ENCODE measurements at regions not wholly inside any gene's neighbourhood (a gene's known extent, or its start where the extent isn't known, plus 50 kb on each side); places are given as distances from the start of the nearest gene placed in this dataset.

DNA sequence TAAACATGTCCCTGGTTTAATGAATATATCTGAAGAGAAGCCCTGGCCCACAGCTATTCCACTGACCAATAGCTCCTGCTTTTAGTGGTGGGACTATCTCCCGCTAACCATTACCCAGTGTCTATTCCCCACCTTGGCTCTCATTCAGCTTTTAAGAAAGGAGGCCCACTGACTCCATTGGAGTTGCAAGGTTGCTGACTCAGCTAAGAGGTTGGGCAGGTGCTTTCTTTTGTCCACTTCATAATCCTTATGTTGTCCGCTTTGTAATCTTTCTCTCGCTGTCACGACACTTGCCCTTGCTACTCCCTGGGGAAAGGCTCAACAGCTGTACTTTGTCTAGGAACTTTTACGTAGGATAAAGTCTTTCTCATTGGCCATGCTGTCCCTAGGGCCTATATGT is 453.4 kb upstream of the CCDC196 start:
- TF ChIP-seq GATA1 (IDR thresholded peaks at IDR 0.05; ENCODE audit: low read depth, low read length) (no peak), POLR2A (IDR thresholded peaks at IDR 0.05; ENCODE audit: low read length) (no peak)
- DNase-seq, result no peak

DNA sequence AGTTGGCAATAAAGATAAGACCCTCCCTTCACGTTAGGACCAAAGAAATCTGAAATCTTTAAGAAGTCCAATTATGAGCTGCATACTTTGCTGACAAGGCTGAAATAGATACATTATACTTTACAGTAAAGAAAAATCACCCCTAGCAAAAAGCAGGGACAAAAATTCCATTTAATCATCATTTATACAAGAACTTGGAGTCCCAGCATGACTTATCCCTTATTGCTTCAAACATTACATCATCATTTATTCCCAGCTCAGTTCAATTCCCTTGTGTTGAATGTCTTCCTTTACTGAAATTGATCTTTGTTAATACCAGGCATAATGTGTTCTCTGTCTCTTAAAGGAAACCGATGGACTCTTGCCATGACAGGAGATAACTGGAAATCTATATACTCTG is 449.6 kb upstream of the CCDC196 start:
- DNase-seq, result no peak
- no peak for TF ChIP-seq GATA1 (IDR thresholded peaks at IDR 0.05; ENCODE audit: low read depth, low read length)

DNA sequence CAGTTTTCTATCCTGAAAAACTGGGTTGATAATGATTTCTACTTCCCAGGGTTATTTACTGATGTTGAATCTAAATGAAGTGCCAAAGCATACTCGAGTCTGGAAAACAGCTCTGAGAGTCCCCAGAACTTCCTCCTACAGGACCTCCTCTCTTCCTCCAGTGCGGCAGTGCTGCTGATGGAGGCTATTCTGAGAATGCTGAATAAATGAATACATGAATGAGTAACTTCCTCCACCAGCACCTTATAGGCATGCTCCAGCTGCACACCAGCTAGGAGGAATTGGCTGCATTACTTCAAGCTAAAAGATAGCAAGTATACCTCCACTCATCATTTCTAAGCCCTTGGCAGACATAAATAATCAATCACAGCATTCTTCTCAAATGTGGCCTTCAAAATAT is 448.8 kb upstream of the CCDC196 start:
- no peak for TF ChIP-seq GATA1 (IDR thresholded peaks at IDR 0.05; ENCODE audit: low read depth, low read length)
- no peak for TF ChIP-seq POLR2A (IDR thresholded peaks at IDR 0.05; ENCODE audit: low read length)
- DNase-seq, result no peak

DNA sequence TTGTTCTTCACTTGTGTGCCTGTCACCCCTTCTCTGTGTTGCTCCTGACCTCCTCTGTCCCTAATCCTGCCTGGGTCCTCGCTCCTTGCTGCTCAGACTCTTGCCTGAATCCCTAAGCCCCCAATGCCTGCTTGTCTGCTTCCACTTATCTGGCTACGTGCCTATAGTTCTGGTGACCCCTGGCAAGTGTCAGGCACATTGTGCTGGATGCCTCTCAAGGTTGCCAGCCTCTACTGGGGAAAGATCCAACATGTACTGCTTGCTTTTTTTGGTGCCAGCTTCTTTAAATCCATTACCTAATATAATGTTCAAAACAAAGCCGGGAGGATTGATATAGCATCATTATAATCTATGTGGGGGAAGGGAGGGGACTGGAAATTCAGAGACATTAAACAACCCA is 448.0 kb upstream of the CCDC196 start:
- DNase-seq, result no peak
- TF ChIP-seq GATA1 (IDR thresholded peaks at IDR 0.05; ENCODE audit: low read depth, low read length) (no peak), POLR2A (IDR thresholded peaks at IDR 0.05; ENCODE audit: low read length) (no peak)

DNA sequence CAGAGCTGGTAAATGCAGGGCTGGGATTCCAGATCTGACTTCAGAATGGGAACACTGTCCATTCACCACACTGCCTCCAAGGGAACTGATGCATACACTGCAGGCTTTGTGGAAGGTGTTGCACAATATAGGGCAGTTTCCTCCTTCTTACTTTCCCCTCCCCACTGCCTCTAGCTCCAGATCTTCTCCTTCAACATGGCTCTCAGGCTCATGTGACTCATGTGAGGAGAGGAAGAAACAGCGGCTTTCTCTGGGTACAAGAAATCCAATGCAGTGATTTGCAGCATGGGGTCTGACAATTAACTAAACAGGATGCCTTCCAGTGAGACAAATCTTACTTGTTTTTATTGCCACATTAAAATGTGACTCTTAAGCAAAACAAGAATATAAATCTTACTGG is 447.6 kb upstream of the CCDC196 start:
- no peak for TF ChIP-seq POLR2A (IDR thresholded peaks at IDR 0.05; ENCODE audit: low read length)
- TF ChIP-seq GATA1 (IDR thresholded peaks at IDR 0.05; ENCODE audit: low read depth, low read length), result no peak
- no peak for DNase-seq

DNA sequence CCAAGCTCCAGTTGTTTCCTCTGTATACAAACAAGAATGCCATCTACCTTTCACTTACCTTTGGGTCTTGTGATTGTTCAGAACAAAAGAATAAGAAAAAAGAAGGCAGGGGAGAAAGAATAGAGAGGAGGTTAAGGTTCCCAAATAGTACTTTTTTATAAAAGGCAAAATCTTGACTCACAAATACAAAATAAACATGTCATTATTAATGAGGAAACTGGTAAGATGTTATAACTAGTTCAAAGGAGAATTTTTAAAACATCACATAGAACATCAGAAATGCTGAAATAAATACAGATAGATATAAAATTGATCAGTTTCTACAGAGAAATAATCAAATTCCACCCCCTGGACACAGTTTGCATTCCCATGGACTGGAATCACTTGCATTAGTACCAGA is 446.7 kb upstream of the CCDC196 start:
- TF ChIP-seq POLR2A (IDR thresholded peaks at IDR 0.05; ENCODE audit: low read length) (no peak), GATA1 (IDR thresholded peaks at IDR 0.05; ENCODE audit: low read depth, low read length) (no peak)
- DNase-seq, result no peak

DNA sequence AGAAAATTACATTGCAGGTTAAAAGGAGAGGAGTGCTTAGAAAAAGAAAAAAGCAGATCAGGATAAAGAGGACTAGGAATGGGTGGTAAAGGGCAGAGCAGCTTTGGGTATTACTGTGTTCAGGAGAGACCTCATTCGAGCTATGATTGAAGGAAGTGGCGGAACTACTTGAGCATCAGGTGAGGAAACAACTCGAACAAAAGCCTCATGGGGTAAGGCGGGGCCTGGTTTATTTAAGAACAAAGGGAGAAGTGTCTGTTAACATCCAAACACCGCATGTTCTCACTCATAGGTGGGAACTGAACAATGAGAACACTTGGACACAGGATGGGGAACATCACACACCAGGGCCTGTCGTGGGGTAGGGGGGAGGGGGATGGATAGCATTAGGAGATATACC is 444.6 kb upstream of the CCDC196 start:
- DNase-seq, result no peak
- TF ChIP-seq POLR2A (IDR thresholded peaks at IDR 0.05; ENCODE audit: low read length), result no peak
- TF ChIP-seq GATA1 (IDR thresholded peaks at IDR 0.05; ENCODE audit: low read depth, low read length), result no peak

DNA sequence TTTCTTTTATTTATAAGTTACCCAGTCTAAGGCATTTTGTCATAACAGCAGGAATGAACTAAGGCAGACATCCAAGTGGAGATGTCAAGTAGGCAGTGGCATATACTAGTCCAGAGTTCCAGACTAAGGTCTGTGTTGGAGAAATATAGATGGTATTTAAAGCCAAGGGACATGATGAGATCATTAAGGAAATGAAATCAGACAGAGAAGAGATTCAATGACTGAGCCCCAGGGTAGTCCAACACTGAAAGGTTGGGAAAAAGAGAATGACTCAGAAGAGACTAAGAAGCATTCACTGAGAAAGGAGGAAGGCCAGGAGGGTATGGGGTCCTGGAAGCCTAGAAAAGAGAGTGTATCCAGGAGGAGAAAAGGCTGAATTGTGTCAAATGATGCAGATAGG is 442.2 kb upstream of the CCDC196 start:
- no peak for DNase-seq
- no peak for TF ChIP-seq POLR2A (IDR thresholded peaks at IDR 0.05; ENCODE audit: low read length)
- TF ChIP-seq GATA1 (IDR thresholded peaks at IDR 0.05; ENCODE audit: low read depth, low read length), result no peak

DNA sequence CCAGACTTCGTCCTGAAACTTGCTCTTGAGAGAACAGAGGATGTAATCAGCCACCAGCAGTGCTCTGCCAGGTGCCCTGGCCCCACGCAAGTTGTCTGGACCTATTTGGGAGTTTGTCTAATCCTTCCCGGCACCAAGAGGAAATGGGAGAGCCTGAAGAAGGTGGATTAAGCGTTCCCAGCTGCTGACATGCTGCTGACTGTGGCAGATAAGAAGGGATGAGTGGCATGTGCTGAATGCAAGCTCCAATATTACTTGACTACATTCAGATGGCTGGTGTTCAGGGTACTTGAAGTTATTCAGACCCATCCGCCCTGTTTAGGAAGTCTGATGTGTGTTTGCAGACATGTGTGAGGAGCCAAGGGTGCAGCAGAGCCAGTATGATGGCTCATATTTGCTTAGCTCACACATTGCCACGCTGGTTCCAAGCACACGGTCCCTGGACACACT is 440.6 kb upstream of the CCDC196 start:
- no peak for TF ChIP-seq GATA1 (IDR thresholded peaks at IDR 0.05; ENCODE audit: low read depth, low read length)
- TF ChIP-seq POLR2A (IDR thresholded peaks at IDR 0.05; ENCODE audit: low read length), result no peak

DNA sequence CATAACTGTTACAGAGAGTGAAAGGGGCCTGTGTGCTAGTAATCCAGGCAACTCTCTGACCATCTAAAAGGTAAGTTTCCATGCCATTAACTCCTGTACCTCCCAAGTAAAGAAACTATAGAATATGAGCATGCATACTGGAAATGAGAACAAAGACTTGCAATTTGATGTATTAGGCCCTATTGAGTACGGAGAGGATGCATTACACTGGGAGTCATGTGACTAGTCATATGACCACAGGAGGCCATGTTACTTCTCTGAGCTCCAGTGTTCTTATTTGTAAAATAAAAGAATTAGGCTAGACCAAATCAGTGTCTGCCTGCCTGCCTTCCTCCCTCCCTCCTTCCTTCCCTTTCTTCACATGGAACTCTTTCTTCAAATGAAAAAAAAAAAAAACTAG is 440.1 kb upstream of the CCDC196 start:
- TF ChIP-seq GATA1 (IDR thresholded peaks at IDR 0.05; ENCODE audit: low read depth, low read length) (no peak), POLR2A (IDR thresholded peaks at IDR 0.05; ENCODE audit: low read length) (no peak)
- DNase-seq, result no peak

More for the DNA sequence above, 440.6 kb upstream of the CCDC196 start:
- no peak for DNase-seq

DNA sequence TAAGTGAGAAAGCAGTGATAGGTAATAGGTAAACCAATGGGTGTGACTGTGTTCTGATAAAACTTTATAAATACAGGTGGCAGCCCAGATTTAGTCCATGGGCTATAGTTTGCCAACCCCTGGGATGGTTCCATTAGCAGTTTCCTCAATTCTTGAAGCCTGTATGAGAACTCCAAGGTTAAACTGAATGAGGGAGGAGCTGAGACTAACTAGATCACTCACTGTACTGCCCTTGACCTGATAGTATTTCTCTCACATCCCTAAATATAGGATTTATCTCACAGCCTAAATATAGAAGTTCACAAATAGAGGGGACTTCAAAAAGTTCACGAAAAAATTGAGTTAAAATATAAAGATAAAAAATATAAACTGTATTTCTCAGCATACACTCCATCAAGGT is 439.6 kb upstream of the CCDC196 start:
- DNase-seq, result no peak
- no peak for TF ChIP-seq GATA1 (IDR thresholded peaks at IDR 0.05; ENCODE audit: low read depth, low read length)
- no peak for TF ChIP-seq POLR2A (IDR thresholded peaks at IDR 0.05; ENCODE audit: low read length)

DNA sequence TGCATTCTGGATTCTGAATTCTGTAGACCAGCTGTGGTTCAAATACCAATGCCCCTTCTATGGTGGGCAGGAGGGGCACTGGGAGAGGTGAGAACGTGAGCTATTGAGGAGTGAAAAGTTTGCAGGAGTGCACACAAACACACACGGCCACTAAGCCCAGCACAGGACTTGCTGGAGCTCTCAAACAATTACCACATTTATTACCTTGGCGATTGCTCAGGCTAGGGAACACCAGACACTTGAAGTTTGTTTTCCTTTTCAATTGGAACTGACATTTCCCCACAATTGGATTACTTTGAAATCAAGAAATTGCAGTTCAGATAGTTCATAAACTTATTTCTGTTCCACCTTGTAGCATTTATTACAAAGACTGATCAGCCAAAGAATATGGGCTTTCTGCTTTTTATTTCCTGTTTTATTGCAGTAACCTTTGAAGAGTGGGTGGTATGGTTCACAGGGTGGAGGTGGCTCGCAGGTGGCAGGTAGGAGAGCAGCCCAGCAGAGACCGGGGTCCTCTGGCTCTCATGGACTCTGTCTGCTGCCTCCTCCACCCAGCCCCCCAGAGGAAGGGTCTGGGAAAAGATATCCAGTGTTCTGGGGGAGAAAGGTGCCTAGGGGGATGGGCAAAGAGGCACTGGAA is 429.8 kb upstream of the CCDC196 start:
- TF ChIP-seq POLR2A (IDR thresholded peaks at IDR 0.05; ENCODE audit: low read length), result no peak
- no peak for DNase-seq

DNA sequence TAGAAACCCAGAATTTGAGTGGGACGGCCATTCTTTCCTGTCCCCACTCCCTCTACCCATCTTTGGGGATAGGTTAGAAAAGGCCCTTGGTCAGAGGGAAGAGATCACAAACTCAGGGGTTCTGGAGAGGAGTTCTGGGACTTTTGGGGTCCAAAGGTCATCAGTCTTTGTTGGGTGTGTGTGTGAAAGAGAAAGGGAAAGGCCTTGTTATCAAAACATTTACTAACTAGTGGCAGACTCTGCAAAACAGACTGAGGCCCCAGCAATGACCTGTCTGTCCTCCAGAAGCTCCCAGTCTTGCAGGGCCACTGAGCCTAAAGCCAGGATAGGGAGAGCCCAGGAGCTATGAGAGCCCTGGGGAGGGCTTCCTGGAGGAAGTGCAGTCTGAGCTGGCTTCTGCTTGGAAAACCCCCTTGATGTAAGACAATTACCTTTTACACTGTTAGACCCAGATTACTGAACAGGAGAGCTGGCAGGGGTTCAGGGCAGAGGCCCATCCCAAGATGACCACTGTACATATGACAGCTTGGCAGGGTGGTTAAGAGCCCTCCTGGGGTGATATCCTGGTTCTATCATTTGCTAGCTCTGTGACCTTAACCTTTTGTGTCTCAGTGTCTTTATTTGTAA is 429.1 kb upstream of the CCDC196 start:
- TF ChIP-seq GATA1 (IDR thresholded peaks at IDR 0.05; ENCODE audit: low read depth, low read length) (no peak), POLR2A (IDR thresholded peaks at IDR 0.05; ENCODE audit: low read length) (no peak)
- no peak for DNase-seq

DNA sequence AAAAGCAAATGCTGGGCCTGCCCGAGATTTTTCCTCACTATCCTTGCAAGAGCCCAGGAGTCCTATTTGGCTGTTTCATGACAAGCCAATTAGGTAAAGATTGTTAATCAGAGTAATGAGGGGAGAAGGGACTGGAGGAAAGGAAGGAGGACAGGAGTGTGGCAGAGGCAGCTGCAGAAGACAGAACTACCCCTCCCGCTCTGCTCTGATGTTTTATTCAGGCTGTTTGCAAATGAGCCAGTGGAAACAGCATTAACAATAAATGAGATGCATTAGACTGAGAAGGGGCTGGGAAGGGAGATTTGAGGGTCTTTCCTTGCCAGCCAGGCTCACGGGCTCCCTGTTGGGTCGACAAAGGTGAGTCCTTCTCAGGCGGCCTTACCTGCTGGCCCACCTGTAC is 421.0 kb upstream of the CCDC196 start:
- no peak for DNase-seq
- TF ChIP-seq POLR2A (IDR thresholded peaks at IDR 0.05; ENCODE audit: low read length), result no peak
- TF ChIP-seq GATA1 (IDR thresholded peaks at IDR 0.05; ENCODE audit: low read depth, low read length), result no peak

DNA sequence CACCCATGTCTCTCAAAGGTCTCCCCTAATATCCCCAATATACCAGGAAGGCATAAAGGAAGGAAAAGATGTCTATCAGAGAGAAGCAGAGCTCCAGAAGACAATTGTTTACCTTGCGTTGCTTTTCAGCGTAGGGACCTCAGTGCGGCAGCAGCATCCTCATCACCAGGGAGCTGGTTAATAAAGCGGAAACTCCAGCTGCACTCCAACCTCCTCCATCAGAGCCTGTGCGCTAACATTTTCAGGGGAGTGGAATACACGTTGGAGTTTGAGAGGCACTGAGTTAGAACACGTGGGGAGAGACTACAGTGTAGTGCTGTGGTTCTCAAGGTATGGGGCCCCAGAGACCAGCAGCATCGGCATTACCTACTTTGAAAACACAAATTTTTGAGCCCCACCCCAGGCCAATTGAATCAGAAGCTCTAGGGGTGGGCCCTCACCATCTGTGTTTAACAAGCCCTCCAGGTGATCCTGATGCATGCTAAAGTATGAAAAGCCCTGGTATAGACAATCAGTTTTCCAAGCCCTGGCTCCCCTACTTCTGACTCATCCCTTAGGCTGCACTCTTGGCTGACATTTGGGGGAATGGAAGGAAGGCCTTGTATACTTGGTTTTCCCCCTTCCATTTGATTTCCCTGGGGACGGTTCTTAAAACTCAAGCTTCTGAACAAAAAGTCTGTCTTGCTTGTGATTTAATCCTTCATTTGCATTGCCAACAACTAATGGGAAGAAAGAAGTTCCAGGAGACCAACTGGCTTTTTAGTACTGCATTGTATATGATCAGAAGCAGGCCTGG is 419.0 kb upstream of the CCDC196 start:
- no peak for TF ChIP-seq GATA1 (IDR thresholded peaks at IDR 0.05; ENCODE audit: low read depth, low read length)
- no peak for TF ChIP-seq POLR2A (IDR thresholded peaks at IDR 0.05; ENCODE audit: low read length)
- no peak for DNase-seq

Data from erythroblast (primary cell).